ENCODE measurements at regions not wholly inside any gene's neighbourhood (a gene's known extent, or its start where the extent isn't known, plus 50 kb on each side); places are given as distances from the start of the nearest gene placed in this dataset.
"Not testable (repeated sequence)": the region's sequence is repeated elsewhere in the genome, so short reads cannot be mapped to it uniquely, and the experiment has no call there.

DNA sequence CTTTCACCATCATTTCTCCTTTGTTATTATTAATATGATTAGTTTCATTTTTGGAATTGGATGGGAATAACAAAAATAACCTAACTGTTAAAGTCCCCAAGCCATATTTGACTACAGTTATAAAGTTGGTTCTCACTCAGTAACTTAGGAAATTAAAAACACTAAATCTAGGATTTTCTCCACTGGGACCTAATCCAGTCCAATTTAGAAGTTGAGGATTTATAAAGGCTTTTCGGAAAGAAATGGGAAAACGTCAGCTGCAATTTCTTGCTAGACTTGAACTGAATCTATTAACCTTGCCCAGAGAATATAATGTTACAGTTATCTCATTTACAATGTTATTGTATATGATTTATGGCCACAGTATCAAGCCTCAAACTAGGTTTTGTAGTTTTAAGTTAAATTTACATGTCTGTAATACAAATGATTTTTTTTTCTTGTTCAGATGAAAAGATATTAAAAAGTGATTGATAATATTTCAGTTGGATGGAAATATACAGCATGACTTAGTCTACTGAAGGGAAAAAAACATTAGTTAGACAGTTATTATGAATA lies 524.3 kb upstream of the GRAMD2B start:
- Histone ChIP-seq H3K27me3 (no peaks in the 10 kb centered on the region), H3K9me3 (no peaks in the 10 kb centered on the region; the same call in 1 of the 2 replicates), H3K36me3 (no peaks in the 10 kb centered on the region), H3K4me3 (ENCODE audit: low read depth, low read length) (no peak overlapping the region), H3K4me1 (peaks cover 3% of the 10 kb centered on the region; the same call in 1 of the 2 replicates)
- DNase-seq: no peak
- TF ChIP-seq, protein P1, sequence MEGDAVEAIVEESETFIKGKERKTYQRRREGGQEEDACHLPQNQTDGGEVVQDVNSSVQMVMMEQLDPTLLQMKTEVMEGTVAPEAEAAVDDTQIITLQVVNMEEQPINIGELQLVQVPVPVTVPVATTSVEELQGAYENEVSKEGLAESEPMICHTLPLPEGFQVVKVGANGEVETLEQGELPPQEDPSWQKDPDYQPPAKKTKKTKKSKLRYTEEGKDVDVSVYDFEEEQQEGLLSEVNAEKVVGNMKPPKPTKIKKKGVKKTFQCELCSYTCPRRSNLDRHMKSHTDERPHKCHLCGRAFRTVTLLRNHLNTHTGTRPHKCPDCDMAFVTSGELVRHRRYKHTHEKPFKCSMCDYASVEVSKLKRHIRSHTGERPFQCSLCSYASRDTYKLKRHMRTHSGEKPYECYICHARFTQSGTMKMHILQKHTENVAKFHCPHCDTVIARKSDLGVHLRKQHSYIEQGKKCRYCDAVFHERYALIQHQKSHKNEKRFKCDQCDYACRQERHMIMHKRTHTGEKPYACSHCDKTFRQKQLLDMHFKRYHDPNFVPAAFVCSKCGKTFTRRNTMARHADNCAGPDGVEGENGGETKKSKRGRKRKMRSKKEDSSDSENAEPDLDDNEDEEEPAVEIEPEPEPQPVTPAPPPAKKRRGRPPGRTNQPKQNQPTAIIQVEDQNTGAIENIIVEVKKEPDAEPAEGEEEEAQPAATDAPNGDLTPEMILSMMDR (IDR thresholded peaks at IDR 0.05; ENCODE audit: low read depth, low read length): no peak

DNA sequence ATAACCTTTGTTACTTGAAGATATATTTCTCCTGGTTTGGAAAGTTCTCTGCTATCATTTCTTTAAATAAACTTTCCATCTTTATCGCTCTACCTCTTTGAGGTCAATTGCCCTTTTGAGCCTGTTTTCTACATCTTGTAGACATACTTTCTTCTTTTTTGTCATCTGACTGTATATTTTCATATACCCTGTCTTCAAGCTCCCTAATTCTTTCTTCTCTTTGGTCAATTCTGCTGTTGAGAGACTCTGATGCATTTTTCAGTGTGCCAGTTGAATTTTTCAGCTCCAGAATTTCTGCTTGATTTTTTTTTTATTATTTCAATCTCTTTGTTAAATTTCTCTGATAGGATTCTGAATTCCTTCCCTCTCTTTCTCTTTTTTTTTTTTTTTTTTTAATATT lies 511.2 kb upstream of the GRAMD2B start:
- Histone ChIP-seq H3K9me3 (no peaks in the 10 kb centered on the region), H3K4me3 (ENCODE audit: low read depth, low read length) (no peak overlapping the region), H3K36me3 (no peaks in the 10 kb centered on the region), H3K4me1 (no peaks in the 10 kb centered on the region), H3K27me3 (no peaks in the 10 kb centered on the region)
- no peak for DNase-seq
- TF ChIP-seq, protein P1 (IDR thresholded peaks at IDR 0.05; ENCODE audit: low read depth, low read length): no peak

DNA sequence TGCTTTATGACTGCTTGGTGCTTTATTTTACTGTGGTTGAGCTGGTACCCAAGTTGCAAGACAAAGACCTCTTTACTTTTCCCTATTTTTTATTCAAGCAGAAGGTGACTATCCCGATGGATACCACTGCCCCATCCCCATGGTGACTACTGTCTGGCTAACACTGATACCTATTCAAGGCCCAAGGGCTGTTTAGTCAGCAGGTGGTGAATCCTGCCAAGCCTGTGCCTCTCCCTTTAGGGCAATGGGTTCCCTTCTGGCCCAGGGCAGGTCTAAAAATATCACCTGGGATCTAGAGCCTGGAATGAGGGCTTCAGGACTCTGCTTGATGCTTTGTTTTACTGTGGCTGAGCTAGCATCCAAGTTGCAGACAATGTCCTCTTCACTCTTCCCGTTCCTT lies 510.0 kb upstream of the GRAMD2B start:
- DNase-seq: no peak
- no peak overlapping the region for H3K4me3 ChIP-seq (ENCODE audit: low read depth, low read length)
- TF ChIP-seq, protein P1 (IDR thresholded peaks at IDR 0.05; ENCODE audit: low read depth, low read length): no peak
- H3K36me3 ChIP-seq: no peaks in the 10 kb centered on the region
- no peaks in the 10 kb centered on the region for H3K4me1 ChIP-seq
- H3K9me3 ChIP-seq: no peaks in the 10 kb centered on the region
- H3K27me3 ChIP-seq: no peaks in the 10 kb centered on the region

DNA sequence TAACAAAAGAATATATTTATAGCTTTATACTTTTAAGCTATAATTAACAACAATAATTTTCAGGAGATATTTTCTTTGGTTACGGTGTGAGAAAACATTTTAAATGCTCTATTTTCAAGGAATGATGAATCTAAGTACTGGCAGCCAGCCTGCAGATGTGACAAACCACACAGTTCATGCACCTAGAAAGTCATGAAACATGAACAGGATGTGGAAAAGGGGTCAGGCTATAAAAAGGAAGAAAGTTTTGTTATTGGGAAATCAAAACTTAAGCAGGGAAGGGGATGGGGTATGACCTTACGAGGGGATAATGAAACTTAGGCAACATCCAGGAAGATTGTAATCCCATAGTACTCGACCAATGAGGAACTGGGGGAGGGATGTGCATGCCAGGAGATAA lies 508.7 kb upstream of the GRAMD2B start:
- TF ChIP-seq, protein P1 (IDR thresholded peaks at IDR 0.05; ENCODE audit: low read depth, low read length): no peak
- Histone ChIP-seq H3K9me3 (no peaks in the 10 kb centered on the region), H3K36me3 (no peaks in the 10 kb centered on the region), H3K4me1 (no peaks in the 10 kb centered on the region), H3K27me3 (no peaks in the 10 kb centered on the region), H3K4me3 (ENCODE audit: low read depth, low read length) (no peak overlapping the region)
- DNase-seq: no peak

DNA sequence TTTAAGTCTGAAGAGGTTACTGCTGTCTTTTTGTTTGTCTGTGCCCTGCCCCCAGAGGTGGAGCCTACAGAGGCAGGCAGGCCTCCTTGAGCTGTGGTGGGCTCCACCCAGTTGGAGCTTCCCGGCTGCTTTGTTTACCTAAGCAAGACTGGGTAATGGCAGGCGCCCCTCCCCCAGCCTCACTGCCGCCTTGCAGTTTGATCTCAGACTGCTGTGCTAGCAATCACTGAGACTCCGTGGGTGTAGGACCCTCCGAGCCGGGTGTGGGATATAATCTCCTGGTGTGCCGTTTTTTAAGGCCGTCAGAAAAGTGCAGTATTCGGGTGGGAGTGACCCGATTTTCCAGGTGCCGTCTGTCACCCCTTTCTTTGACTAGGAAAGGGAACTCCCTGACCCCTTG lies 499.3 kb upstream of the GRAMD2B start:
- not testable (repeated sequence) for H3K4me1 ChIP-seq, H3K36me3 ChIP-seq

DNA sequence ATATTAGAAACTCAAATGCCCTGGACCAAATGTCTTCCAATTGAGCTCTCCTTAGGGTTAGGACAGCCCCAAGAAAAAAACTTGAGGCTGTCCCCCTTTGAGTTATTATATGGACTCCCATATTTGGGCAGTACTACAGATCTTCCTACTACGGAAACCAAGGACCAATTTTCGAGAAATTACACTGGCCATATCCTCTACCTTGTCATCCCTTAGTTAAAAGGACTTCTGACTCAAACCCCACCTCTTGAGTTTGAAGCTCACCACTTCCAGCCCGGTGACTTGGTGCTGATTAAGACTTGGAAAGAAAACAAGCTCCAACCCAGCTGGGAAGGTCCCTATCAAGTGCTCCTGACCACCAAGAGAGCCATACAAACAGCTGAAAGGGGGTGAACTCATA lies 497.0 kb upstream of the GRAMD2B start:
- Histone ChIP-seq H3K9me3 (no peaks in the 10 kb centered on the region; the same call in 1 of the 2 replicates), H3K4me3 (ENCODE audit: low read depth, low read length) (no peak overlapping the region), H3K36me3 (no peaks in the 10 kb centered on the region), H3K4me1 (no peaks in the 10 kb centered on the region), H3K27me3 (no peaks in the 10 kb centered on the region)
- DNase-seq: no peak
- TF ChIP-seq, protein P1 (IDR thresholded peaks at IDR 0.05; ENCODE audit: low read depth, low read length): no peak

More for the DNA sequence above, 499.3 kb upstream of the GRAMD2B start:
- H3K27me3 ChIP-seq; H3K9me3 ChIP-seq; H3K4me3 ChIP-seq (ENCODE audit: low read depth, low read length); DNase-seq: not testable (repeated sequence)
